Kidney epithelial cell (primary cell): ENCODE measurements at regions not wholly inside any gene's neighbourhood (a gene's known extent, or its start where the extent isn't known, plus 50 kb on each side); places are given as distances from the start of the nearest gene placed in this dataset.

ENCODE experiments used
- DNase-seq: peaks from one replicate; pipeline ENCODE4 v3.0.0-alpha.2; 2010; ENCODE audit warnings: low read depth
- H3K27me3 ChIP-seq: 2 replicates; pipeline ENCODE4 v1.6.0; 2011; ENCODE audit warnings: low read length; ENCODE audit not compliant: control insufficient read depth, insufficient read depth
- H3K36me3 ChIP-seq: 2 replicates; pipeline ENCODE4 v1.5.1; 2011; ENCODE audit warnings: low read length; ENCODE audit not compliant: control insufficient read depth, insufficient read depth
- H3K4me3 ChIP-seq: 2 replicates; pipeline ENCODE4 v1.5.1; 2011; ENCODE audit warnings: low read depth, mild to moderate bottlenecking, control low read depth, low read length
- TF ChIP-seq, protein P1 (sequence below): IDR thresholded peaks from 2 replicates; pipeline ENCODE4 v1.5.1; 2011; ENCODE audit warnings: mild to moderate bottlenecking, moderate library complexity, low read length, control low read depth, inconsistent platforms; ENCODE audit not compliant: insufficient read depth, poor library complexity, severe bottlenecking

DNA sequence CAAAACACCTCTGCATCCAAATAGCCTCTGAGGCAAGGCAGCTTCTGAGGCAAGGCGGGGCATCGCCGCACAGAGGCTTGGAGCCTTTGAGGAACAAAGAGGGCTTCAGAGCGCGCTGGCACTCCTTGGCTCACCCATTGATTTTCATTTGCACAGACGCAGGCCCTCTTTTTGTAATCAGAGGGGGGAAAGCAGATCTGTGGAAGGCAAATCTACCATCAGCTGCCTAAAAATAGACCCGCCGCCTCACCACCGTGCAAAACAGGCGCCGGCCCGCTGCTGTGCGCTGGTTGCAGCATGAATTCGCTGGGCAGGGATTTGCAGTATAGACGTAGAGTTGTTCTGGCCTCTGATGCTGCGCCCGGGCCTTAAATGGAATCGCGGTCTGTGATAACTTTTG, 69.9 kb upstream of the STMND1 start:
- no peaks in the 10 kb centered on the region for H3K36me3 ChIP-seq
- DNase-seq = no peak
- TF ChIP-seq, protein P1, sequence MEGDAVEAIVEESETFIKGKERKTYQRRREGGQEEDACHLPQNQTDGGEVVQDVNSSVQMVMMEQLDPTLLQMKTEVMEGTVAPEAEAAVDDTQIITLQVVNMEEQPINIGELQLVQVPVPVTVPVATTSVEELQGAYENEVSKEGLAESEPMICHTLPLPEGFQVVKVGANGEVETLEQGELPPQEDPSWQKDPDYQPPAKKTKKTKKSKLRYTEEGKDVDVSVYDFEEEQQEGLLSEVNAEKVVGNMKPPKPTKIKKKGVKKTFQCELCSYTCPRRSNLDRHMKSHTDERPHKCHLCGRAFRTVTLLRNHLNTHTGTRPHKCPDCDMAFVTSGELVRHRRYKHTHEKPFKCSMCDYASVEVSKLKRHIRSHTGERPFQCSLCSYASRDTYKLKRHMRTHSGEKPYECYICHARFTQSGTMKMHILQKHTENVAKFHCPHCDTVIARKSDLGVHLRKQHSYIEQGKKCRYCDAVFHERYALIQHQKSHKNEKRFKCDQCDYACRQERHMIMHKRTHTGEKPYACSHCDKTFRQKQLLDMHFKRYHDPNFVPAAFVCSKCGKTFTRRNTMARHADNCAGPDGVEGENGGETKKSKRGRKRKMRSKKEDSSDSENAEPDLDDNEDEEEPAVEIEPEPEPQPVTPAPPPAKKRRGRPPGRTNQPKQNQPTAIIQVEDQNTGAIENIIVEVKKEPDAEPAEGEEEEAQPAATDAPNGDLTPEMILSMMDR = no peak
- no peaks in the 10 kb centered on the region for H3K27me3 ChIP-seq
- H3K4me3 ChIP-seq = no peak overlapping the region

DNA sequence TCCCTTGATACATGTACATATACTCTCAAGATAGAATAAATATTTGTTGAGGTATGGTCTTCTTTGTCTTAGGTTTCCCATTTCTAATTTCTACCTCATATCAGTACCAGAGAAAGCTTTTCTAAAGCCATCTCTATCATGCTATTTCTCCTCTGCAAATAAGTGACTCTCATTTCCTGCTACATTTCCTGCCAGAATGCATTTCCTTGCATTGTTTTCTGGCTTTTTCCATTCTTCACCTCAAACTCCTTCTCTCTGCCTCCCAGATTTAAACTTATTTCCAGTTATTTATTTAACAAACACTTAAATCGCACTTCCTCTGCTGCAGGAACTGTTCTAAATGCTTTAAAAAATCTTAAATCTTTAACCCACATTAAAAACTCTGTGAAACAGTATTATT, 74.4 kb upstream of the STMND1 start:
- no peaks in the 10 kb centered on the region for H3K36me3 ChIP-seq

DNA sequence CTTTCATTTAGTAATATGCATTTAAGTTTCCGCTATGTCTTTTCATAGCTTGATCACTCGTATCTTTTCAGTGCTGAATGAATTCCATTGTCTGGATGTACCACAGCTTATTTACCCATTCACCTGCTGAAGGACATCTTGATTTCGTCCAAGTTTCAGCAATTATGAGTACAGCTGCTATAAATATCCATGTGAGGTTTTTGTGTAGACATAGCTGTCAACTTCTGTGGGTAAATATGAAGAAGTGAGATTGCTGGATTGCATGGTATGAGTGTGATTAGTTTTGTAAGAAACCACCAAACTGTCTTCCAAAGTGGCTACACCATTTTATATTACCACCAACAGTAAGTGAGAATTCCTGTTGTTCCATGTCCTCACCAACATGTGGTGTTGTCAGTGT, 79.2 kb upstream of the STMND1 start:
- Histone ChIP-seq H3K4me3 (no peak overlapping the region), H3K27me3 (no peaks in the 10 kb centered on the region), H3K36me3 (no peaks in the 10 kb centered on the region)
- no peak for DNase-seq
- TF ChIP-seq, protein P1 = no peak

More for the DNA sequence above, 74.4 kb upstream of the STMND1 start:
- H3K27me3 ChIP-seq = no peaks in the 10 kb centered on the region
- no peak overlapping the region for H3K4me3 ChIP-seq
- no peak for DNase-seq
- TF ChIP-seq, protein P1 = no peak

DNA sequence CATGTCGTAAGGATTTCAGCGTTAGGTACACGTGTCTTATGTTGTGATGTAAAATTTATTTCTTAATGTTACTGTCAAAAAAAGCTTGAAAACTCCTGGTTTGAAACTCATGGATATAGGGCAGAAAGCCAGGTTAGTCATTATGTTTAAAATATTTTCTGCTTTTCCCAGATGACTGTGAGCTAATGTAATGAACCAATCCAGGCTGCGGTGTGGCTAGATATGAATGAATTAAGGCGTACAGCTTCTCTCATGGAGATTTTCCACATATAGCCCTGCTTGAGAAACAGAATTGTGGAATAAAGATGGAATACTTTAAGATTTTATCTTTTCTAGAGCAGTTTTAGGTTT, 80.3 kb upstream of the STMND1 start:
- no peaks in the 10 kb centered on the region for H3K27me3 ChIP-seq
- H3K4me3 ChIP-seq = no peak overlapping the region
- DNase-seq = no peak
- no peaks in the 10 kb centered on the region for H3K36me3 ChIP-seq
- TF ChIP-seq, protein P1 = no peak

DNA sequence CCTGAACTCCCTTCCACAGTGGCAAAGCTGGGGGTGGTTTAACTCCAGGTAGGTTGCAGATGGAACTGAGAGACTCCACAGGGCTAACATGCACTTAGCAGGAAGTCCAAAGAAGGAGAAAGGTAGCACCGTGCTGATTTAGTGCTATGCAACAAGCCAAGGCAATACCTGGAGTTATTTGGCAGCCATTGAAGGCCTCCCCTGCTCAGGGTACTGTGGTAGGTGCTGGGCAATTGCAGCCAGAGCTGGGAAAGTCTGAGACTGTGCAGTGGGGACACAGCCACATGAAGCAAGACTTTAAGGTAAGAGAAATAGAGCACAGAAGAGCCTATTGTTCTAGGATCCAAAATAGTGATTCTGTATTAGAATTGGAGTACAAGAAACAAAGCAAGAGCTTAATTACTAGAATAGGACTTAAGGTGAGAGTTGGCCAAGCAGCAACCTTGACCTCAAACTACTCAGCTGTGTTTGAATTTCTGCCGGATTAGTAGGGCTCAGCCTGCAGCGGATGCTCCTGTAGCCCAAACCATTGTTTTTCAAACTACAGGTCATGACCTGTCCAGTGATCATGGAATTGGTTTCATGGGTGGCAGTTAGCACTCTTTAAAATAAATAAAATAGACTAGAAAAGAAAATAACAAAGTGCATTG, 80.8 kb upstream of the STMND1 start:
- DNase-seq = no peak
- H3K27me3 ChIP-seq = no peaks in the 10 kb centered on the region
- no peaks in the 10 kb centered on the region for H3K36me3 ChIP-seq
- no peak overlapping the region for H3K4me3 ChIP-seq
- TF ChIP-seq, protein P1 = no peak

DNA sequence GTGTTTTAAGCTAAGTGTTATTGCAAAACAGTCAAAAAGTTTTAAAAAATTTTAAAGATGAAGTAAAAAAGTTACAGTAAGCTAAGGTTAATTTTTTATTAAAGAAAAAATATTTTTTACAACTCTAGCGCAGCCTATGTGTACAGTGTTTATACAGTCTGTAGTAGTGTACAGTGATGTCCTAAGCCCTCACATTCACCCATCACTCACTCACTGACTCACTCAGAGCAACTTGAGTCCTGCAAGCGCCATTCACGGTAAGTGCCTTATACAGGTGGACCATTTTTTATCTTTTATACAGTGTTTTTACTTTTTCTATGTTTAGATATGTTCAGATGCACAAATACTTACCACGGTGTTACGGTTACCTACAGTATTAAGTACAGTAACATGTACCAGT, 83.4 kb upstream of the STMND1 start:
- TF ChIP-seq, protein P1 = no peak
- Histone ChIP-seq H3K36me3 (no peaks in the 10 kb centered on the region), H3K27me3 (no peaks in the 10 kb centered on the region), H3K4me3 (no peak overlapping the region)
- no peak for DNase-seq
